GM20431 (cell line): ENCODE measurements at regions not wholly inside any gene's neighbourhood (a gene's known extent, or its start where the extent isn't known, plus 50 kb on each side); places are given as distances from the start of the nearest gene placed in this dataset.

Experiments used
- in situ Hi-C: fragments of 300-500 bp; cut with MseI, MboI; formaldehyde crosslinking; loops from one replicate; pipeline ENCODE4 v1.15.0; 2020; ENCODE audit warnings: low sequenced_read_pairs; ENCODE audit not compliant: unreplicated experiment

DNA sequence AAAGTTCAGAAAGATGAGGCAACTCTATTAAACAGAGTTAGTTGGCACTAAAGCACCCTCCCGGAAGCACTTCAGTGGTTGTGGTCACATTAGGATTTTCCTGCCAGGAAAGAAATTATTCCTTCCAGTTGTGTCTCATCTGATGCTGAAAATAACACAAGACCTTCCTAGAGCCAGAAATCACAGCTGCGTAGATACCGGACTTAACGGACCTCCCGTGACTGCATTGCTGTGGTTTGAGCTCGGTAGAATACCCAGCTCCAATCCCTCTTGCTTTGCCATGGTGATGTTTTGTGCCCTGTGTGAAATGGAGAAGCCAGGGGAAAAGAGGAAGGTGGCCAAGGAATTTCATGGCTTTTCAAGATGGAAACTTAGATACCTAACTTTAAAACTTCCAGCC is 215.0 kb upstream of the IGF1R start:
- in situ Hi-C loops: no loop called here

DNA sequence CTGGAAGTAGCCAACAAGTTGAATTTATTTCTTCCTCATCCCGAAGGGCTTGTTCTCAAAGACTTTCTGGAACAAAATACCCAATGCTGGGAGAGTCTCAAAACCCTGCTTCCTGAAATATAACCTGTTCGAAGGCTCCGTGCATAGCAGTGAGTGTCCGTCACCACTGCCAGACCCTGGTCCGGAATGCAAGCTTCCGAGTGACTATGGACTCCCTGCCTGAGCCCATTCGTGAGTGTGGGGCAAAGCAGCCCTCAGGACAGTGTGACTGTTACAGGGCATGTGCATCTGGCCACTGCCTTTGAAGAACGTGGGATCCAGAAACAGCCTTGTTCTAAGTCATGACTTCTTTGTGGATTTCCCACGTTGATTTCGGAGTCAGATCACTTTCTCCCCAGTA is 214.5 kb upstream of the IGF1R start:
- in situ Hi-C loops: no loop called here

DNA sequence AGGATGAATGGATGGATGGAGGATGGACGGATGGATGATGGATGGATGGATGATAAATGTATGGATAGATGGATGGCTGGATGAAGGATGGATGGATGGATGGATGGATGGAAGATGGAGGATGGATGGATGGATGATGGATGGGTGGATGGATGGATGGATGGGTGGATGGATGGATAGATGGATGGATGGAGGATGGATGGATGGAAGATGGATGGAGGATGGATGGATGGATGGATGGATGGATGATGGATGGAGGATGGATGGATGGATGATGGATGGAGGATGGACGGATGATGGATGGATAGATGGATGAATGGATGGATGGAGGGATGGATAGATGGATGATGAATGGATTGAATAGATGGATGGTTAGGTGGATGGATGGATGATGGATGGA is 210.6 kb upstream of the IGF1R start:
- in situ Hi-C loops: no loop called here

DNA sequence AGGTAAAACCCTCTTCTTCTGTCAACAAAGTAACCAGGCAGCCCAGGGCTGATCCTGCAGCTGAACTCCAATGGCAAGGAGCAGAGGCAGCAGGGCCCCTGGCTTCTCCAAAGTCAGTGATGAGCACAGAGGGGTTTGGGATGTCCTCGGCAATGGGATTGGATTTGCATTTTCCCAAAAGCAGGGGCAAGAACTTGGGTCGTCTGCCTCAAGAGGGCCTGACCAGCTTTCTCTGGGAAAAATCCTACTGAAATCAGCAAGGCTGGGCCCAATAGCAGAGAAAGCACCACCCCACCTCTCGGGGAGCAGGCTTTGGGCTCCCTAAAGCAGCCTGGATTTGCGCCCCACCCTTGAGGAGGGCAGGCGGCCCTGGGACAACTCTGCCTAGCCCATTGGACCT is 210.0 kb upstream of the IGF1R start:
- in situ Hi-C loops: no loop called here

DNA sequence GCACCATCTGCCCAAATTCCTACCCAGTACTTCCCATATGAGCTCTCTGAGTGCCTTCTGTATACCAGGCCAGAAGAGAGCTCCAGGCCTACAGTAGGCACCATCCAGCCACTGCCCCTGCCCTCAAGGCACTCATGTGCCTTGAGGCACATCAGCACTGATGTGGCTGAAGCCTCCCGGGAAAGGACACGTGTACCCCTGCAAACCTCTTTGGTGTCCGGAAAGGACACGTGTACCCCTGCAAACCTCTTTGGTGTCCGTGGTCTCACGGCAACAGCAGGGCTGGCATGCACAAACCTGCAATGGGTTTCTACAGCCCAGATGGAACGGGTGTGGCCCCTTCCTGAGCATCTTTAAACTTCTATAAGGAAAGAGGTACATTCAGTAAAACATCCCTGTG is 209.4 kb upstream of the IGF1R start:
- in situ Hi-C loops: no loop called here

DNA sequence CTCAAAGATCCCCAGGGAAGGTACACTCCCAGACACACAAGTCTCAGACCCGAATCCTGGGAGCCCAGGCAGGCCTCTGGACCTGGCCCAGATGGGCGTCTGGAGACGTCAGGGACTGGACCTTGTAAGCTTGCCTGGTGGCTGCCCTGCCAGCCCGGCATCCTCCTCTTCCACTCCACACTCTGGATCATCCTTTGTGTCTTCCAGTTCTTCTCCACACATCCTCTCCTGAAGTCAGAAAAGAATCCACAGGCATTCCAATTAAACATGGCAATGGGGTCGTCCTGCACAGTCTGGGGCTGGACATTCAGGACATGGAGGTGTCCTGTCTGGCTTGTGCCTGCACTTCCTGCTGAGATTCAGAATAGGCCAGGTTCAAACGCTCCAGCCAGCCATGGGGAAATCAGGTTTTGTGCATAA is 208.8 kb upstream of the IGF1R start:
- in situ Hi-C loops: no loop called here

DNA sequence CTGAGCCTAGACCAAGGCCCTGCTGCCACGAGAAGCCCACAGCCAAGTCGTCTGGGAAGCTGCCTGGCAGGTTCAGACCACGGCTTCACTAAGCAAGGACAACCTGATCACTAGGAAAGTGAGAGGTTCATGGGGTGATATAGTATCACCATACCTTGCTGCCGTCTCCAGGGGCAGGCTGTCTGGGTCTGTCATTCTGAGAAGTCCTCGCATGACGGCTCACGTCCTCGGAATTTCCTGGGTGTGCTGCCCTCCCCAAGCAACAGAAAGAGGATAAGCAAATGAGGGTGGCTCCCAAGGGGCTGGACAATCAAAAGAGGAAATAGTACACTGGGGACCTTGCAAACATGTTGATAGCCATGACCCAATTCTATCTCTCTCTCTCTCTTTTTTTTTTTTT is 207.4 kb upstream of the IGF1R start:
- in situ Hi-C loops: no loop called here

DNA sequence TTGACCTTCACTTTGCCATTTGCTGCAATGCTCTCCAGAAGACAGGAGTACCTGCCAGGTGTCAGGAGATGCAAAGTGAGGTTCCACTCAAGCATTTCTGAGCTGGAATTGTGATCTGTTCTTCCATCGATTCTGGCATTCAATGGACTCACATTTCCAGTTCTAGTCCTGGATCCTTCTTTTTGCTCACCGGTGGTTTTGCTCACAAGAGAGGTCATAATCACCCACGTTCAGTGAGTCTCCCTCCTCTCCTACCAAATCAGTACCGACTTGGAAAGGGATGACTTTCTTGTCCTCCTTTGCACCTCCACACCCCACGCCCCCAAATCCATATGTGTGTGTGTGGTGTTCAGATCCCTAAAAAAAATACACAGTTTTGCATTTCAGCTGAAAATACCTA is 206.7 kb upstream of the IGF1R start:
- in situ Hi-C loops: no loop called here

DNA sequence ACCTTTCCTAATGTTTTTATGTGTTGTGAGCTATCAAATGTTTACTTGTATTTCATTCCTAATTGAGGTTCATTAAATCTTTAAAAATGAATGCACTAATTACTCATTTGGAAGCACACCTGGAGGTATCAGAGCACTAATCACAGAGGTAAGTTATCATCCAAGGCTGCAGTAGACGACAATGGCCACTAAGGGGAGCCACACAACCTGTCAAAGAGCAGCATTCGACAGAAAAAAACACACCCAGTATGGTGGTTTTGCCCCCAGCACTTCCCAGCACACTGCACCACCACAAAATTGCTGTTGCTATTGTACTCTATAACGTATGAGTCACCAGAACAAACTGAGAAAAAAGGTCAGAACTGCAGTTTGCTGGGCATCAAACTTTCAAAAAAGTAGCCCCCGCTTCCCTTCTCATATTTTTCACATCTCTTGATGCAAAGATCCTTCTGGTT is 205.9 kb upstream of the IGF1R start:
- in situ Hi-C loops: no loop called here

DNA sequence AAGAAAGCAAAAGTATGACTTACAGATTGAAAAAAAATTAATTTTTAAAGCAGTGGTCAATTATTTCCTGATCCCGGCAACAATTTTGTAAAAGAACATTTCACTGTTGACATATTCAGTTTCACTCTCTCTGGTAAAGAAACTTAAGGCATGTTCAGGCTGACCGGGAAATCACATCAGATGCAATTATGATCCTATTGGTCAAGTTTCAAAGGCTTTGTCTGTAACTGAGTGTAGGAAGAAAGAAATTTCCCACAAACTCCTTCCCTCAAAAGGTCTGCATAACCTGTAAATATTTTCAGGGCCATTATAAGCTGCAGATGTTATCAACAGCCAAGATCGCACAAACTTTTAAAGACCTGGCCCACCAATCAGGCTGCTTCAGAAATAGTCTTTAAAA is 205.4 kb upstream of the IGF1R start:
- in situ Hi-C loops: no loop called here

DNA sequence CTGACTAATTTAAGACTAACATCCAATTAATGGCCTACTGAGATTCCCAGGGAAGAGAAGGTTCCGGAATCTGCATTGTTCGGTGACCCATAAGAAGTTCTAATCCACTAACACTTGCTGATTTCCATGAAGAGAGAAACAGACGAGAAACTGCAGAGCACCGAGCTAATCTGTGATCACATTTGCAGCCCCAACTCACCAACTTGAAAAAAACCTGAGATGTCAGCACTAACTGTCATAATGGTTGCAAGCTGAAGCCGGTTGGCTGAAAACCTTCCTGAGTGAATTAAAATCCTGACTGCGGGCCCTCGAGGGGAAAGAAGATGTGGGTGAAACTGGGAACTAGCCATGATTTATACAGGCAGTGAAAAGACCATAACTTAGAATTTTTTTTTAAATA is 204.8 kb upstream of the IGF1R start:
- in situ Hi-C loops: no loop called here

DNA sequence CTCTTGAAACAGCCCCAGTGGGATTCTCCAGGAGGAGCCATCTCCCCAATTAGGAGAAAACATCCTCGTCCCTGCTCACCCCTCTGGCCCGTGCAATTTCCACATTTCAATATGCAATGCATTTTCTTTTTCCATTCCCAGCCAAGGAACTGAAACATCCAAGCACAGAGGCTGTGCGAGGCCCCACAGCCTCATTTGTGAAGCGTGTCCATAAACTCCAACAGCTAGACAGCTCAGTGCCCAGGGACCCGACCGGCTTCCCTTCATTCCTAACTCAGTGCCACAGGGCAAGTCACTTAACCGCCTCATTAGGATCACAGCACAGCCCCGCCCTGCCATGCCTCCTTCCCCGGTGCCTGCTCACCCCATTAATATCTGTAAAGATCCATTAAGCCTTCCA is 204.2 kb upstream of the IGF1R start:
- in situ Hi-C loops: no loop called here

DNA sequence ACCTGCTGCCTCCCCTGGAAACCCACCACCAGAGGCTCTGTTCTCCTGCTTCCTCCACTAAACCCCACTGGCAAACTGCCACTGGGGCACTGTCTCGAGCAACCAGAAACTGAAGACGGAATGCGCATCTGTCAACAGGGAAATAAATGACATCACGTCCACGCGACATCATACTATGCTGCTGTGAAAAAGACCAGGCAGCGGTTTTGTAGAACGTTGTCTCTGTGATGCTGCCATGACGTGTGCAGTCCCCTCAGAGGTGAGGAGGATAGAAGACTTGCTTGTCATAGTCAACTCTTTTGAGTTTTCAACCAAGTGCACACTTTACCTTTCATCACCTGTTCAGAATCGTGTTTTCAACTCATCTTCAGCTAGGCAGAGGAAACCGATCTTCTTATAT is 203.0 kb upstream of the IGF1R start:
- in situ Hi-C loops: no loop called here

DNA sequence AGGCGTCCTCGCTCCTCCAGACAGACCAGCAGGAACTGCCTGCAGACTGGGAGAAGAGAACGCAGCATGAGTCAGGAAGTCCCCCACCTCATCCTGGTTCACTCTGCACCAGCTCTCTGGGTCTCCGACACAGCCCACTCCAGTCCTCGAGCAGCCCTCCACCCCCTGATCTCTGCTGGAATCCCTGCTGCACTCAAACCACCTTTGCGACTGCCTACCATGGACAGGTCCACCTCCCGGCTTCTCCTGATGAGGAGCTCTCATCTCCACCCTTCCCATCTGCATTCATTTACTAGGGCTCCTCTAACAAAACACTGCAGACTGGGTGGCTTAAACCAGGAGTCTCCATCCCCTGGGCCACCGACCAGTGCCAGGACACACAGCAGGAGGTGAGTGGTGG is 202.3 kb upstream of the IGF1R start:
- in situ Hi-C loops: no loop called here

DNA sequence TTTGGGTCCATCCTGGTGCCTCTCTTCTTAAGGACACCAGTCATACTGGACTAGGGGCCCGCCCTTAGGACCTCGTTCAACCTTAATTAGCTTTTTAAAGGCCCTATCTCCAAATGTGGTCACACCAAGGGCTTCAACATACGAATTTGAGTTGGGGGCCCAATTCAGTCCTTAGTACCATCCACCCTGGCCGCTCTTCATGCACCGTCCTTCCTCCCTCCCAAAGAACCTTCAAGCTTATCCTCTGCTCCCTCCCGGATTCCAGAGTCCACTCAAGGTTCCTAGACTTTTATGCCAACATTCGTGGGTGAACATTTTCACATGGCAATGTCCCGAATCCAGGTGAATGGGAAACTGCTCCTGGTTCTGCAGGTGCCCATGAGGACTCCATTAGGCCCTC is 201.3 kb upstream of the IGF1R start:
- in situ Hi-C loops: no loop called here

DNA sequence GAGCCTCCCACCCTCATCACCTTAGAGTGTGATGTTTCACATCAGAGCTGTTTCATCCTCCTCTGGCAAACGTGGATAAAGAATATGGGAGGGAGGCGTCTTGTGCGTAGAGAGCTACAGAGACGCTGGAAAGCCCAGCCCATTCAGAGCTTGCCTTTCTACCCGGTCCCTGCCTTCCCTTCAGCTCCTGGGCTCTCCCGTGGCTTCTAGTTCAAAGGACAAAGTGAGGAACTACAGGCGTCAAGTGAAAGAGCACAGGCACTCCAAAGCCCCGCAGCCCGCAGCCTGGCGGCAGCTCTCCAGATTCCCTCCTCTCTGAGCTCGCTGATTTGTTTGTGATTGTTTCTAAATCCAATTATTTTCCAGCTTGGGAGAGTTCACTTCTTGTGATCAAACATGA is 197.1 kb upstream of the IGF1R start:
- in situ Hi-C loops: no loop called here

DNA sequence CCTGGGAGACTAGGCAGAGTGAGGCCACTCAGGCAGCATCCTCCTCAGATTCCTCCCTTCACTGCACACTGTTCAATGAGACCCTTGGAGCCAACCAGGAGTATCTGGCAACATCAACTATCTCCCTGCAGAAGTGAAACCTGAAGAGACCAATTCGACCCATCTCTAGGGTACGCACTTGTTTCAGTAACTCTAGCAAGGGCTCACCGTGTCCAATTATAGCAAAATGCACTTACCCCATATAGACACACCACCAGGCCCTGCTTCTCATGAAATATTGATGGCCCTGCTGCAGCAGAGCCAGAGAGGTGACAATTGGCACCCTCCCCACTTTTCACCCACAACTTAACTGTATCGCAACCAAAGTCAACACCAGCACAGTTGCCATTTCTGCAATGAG is 196.1 kb upstream of the IGF1R start:
- in situ Hi-C loops: no loop called here

DNA sequence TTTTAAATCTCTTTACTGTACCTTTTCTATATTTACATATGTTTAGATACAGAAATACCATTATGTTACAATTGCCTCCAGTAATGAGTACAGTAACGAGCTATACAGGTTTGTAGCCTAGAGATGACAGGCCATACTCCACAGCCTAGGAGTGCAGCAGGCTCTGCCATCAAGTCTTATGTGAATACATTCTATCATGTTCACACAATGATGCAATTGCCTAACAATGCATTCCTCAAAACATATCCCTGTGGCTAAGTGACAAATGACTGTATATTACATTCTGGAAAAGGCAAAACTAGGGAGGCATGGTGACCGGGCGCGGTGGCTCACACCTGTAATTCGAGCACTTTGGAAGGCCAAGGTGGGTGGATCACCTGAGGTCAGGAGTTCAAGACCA is 192.4 kb upstream of the IGF1R start:
- in situ Hi-C loops: no loop called here

DNA sequence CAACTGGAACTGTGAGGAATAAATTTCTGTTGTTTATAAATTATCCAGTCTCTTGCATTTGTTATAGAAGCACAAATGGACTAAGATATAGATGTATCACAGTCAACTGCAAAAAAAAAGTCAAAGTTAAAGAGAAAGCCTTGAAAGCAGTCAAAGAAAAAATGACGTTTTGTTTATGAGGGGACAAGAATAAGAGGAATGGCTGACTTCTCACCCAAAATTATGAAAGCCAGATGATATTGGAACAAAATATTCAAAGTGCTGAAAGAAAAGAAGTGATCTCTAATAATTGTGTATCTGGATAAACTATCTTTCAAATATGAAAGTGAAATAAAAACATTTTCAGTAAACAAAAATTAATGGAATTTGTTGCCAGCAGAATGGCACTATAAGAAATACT is 171.8 kb upstream of the IGF1R start:
- in situ Hi-C loops: no loop called here

DNA sequence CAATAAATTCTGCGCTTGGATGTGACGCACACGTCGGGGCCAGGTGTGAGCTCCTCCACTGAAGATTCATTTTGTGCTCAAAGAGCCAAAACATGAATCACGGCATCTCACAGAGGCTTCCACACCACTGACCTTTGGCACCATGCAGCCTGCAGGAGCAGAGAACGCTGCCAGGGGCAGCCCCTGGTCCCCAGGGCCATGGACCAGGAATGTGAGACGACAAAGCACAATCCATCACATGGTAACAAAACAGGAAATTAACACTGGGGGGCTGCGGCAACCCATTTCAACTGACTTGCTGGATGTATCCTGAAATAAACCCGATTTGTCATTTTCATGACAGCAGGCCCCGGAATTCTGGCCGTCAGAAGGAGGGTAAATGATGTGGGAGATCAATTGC is 167.5 kb upstream of the IGF1R start:
- in situ Hi-C loops: no loop called here

DNA sequence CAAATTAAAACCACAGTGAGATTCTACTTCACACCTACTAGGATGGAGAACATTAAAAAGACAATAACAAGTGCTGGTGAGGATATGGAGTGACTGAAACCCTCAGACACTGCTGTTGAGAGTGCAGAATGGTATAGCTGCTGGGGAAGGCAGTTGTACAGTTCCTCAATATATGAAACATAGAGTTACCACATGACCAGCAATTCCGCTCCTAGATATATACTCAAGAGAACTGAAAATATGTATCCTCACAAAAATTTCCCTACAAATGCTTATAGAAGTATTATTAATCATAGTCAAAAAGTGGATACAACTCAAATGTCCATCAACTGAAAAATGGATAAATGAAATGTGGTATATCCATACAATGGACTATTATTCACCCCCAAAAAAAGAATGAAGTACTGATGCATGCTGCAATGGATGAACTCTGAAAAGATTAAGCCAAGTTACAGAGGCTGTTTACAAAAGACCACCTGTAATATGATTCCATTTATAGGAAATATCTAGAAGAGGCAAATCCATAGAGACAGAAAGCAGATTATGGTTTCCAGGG is 164.7 kb upstream of the IGF1R start:
- in situ Hi-C loops: no loop called here

DNA sequence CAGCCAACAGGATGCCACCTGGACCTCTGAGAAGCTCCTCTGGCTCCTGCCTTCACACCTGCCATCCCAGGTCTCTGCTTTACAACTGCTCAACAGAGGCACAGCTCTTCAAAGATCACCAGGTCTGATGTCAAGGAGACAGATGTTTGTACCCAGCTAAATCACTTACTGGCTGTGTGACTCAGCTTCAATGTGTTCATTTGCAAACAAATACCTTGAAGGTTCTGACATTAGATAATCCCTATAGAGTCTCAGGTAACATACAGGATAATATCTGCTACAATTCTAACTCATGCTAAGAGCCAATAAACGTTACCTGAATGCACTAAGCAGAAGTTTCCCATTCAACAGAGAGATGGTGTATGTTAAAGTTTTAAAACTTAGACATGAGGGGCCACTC is 163.4 kb upstream of the IGF1R start:
- in situ Hi-C loops: no loop called here

DNA sequence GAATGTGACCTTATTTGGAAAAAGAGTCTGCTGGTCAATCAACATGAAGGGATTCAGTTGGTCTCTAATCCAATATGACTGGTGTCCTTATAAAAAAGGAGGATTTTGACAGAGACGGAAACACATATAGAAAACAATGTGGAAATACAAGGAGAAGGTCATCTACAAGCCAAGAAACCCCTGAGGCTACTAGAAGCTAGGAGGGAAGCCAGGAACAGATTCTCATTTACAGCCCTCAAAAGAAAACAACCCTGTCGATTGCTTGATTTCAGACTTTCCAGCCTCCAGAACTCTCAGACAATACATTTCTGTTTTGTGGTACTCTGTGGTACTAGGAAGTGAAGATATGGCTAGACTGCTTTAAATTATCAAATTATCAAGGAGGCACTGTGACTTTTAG is 162.9 kb upstream of the IGF1R start:
- in situ Hi-C loops: no loop called here
